NT2/D1 (cell line): ENCODE measurements at regions not wholly inside any gene's neighbourhood (a gene's known extent, or its start where the extent isn't known, plus 50 kb on each side); places are given as distances from the start of the nearest gene placed in this dataset.

Source experiments
- SUZ12 ChIP-seq: IDR thresholded peaks from 2 replicates; pipeline ENCODE4 v1.6.1; 2011; ENCODE audit not compliant: insufficient read length, insufficient read depth; ENCODE audit errors: extremely low read depth
- ZNF274 ChIP-seq: IDR thresholded peaks from 2 replicates; pipeline ENCODE4 v1.6.1; 2011; ENCODE audit warnings: mild to moderate bottlenecking, low read depth, low read length

DNA sequence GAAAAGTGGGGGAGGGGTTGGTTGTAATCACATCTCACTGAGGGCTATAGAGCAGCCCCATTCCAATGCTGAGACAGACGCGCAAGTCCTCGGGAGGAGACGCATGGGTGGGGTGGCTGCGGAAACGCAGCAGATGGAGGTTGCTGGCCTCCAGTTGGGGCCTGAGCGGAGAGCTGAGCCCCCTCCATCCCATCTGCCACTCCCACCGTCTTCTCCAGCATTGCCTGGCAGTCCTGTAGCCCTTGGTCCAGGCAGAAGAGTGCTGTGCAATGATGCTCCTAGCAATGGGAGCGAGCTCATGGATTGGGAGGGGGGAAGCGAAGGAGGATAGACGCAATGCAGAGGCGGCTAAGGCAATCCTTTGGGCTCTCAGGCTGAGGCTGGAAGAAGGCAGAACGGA, 79.4 kb upstream of the GLRA1 start:
- no peak for TF ChIP-seq ZNF274
- no peak for TF ChIP-seq SUZ12
